Umbilical cord (tissue), 1 donor: ENCODE measurements at regions not wholly inside any gene's neighbourhood (a gene's known extent, or its start where the extent isn't known, plus 50 kb on each side); places are given as distances from the start of the nearest gene placed in this dataset.
A peak's percentile ranks its signal among the peaks of the same experiment; 100 is the strongest.

Experiments
- DNase-seq: peaks from one replicate; pipeline ENCODE4 v3.0.0-alpha.2; 2015; ENCODE audit warnings: low spot score

DNA sequence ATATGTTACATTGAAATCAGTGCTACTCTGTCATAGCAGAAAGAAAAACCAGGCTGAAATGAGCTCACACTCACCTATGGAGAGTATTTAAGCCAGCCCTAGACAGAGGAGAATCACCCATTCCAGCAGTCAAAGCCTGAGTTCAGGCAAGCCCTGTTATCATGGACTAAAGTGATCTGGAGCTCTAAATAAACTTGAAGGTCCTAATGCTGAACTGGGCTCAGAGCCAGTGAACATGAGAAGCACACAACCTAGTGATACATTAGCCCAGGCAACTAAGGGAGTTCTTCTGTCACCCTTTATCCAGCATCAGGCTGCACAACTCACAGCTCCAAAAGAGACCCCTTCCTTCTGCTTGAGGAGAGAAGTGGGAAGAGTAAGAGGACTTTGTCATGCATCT lies 425.0 kb downstream of the COL12A1 start:
- peak; percentile 43 for DNase-seq

- DNase-seq: no peak
These were observed 437.1 kb downstream of the COL12A1 start for GRCh38 chr6:74768738-74769137.

DNA sequence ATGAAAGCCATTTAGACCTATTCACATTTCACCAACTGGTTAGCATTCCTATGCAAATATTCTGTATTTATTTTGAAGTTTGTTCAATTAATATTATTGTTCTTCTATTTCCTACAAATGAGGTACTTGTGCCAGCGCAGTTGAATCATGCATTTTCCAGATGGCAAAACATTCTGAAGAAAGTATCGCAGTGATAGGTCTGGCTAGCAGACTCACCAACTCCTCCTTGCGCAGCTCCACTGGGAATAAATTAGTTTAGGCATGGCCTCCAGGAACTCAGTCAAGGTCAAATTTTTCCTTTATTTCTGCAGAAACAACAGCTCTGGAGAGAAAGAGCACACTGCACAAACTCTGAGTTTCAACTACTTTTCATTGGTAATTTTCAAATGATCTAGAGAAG lies 437.7 kb downstream of the COL12A1 start:
- no peak for DNase-seq

- DNase-seq: no peak
These were observed 440.4 kb downstream of the COL12A1 start for GRCh38 chr6:74765486-74765885.

DNA sequence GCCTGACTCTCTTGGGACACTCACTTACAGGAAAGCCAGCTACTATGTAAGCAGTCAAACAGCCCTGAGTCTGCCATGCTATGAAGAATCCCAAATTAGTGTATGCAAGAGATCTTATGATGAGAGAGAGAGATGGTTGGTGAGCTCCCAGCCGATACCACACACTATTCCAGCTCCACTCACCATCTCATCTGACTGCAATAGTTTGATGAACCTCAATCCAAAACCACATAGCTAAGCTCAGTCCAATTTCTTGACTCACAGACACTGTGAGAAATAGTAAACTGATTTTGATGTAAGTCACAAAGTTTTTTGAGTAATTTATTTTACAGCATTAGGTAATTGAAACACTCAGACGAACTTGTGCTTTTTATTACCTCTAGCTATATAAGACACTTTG lies 441.4 kb downstream of the COL12A1 start:
- DNase-seq: no peak

DNA sequence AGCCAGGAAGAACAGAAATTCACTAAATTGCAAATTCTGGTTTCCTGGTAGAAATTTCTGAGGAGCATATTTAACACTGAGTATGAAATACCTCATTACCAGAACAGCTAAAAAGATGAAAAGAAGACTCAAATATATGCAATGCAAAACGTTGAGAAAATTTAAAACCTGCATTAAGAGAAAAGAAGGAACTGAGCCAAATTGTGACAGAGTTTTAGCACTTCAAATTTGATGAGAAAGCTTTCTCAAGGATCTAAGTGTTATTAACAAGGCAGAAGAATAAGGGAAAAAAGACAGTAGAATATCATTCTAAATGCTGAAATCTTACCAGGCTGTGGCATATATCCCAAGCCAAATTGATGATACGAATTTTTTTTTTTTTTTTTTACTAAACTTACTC lies 443.0 kb downstream of the COL12A1 start:
- DNase-seq: no peak

- DNase-seq: peak; percentile 21
These were observed 448.0 kb downstream of the COL12A1 start for GRCh38 chr6:74757813-74758212.

DNA sequence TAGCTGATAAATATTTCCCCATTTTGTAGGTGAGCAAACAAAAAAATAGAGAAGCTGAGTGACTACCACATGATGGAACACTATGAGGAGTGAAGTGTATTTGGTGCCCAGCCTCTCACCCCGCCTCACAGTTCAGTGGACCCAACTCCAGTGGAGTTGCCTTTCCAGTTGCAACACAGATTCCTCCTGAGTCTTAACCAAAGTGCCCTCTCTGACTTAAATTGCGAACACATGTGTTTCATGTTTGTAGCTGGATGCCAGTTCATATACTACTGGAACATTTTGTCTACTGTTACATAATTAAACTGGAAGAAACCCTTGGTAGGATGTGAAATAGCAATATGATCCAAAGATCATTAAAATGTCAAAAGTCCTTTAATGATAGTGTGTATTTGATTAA lies 448.9 kb downstream of the COL12A1 start:
- DNase-seq: no peak

- peak; percentile 54 for DNase-seq
These were observed 450.1 kb downstream of the COL12A1 start for GRCh38 chr6:74755778-74756177.

DNA sequence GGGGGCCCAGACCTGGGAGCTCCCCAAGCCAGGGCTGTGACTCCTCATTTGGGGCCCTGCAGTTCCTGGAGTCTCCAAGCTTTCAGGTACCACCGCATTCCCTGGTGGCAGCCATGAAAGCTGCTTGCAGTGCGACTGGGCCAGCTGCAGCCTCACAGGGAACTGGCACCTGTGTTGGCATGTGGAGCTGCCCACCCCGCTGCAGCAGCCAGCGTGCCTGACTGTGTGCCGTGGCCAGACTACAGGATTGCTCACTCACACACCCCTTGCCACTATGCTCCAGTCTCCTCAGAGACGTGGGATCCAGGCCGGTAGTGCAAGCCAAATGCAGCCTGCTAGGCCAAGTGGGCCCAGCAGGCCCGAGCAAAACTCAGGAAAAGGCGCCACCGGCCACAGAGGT lies 450.7 kb downstream of the COL12A1 start:
- DNase-seq: no peak

DNA sequence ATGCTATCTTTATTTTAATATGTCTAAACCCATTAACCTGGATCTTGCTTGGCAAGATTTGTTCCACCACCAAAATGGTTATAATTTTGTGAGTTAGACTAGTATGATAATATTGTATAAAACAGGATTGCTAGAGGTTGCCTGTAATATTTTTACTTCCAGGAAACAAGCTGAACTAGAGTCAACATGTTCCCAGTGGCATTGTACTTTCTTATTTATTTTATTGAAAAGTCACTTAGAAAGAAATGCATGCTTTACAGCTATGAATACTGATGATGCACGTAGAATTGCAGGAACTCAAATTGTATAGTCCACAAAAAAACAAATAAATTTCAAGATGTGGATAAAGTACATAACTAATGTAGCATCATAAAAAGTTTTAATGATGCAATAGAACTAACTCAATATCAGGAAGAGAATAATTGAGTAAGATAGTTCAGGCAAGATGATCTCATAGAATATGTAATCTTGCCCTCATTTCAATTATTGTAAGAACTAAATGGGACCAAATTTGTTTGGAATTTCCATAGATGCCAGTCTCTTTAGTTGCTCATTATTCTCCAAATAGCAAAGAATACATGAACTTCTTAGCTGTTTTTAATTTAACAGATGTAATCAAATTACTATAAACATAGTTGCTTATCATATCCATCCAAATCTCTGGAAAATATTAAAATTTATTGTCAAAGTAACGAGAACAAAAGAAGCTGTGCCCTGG lies 451.8 kb downstream of the COL12A1 start:
- DNase-seq: no peak

DNA sequence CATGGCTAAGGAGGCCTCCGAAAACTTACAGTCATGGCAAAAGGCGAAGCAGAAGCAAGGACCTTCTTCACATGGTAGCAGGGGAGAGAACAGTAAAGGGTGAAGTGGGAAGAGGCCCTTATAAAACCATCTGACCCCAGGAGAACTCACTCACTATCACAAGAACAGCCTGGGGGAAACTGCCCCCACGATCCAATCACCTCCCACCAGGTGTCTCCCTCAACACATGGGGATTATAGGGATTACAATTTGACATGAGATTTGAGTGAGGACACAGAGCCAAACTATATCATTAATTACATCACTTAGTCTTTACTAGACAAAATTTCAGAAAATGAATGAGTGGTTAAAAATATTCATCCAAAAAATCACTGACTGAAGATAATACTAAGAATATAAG lies 453.6 kb downstream of the COL12A1 start:
- DNase-seq: no peak

DNA sequence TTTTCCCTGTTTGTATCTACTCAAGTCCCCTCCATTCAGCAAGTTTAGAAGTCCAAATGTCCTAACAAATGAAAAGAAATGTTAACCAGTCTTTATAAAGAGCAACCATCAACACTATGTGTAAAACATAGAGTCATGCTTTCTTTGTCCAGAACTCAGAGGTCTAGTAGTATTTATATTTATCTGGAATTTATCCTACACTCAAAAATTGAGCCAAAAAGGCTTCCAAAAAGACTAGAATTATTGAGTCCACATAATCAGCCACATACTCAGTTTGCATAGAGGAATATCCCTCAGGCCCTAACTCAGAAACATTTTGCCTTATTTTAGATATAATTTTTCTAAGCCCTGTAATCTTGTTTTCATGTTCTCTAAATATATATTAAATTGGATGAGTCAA lies 455.0 kb downstream of the COL12A1 start:
- DNase-seq: no peak

- DNase-seq: peak; percentile 9
These were observed 456.4 kb downstream of the COL12A1 start for GRCh38 chr6:74749211-74750147.

- DNase-seq: no peak
These were observed 460.2 kb downstream of the COL12A1 start for GRCh38 chr6:74745670-74746069.

- DNase-seq: peak; percentile 45
These were observed 462.9 kb downstream of the COL12A1 start for GRCh38 chr6:74742793-74743508.

DNA sequence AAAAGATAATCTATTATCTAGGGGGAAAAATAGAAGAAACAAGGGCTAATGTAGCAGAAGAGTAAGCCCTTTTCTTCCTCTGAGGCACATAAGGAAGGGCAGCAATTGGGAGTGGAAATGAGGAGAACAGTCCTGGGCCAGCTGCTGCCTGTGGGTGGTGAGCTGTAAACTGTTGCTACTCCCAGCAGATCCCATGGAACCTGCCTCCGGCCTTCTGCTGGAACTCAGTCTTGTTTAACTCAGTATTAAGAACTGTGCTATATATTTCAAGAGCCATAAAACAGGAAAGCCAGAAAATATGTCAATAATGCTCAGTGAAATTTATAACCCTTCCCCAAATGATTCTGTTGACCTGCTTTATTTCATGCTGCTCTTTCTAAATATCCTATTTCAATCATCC lies 464.2 kb downstream of the COL12A1 start:
- peak; percentile 9 for DNase-seq

GRCh38 chr6:74735304-74735703 lies 470.5 kb downstream of the COL12A1 start:
- DNase-seq: peak; percentile 25

- no peak for DNase-seq
These were observed 471.0 kb downstream of the COL12A1 start for GRCh38 chr6:74734901-74735300.

- no peak for DNase-seq
These were observed 471.8 kb downstream of the COL12A1 start for GRCh38 chr6:74733830-74734620.

DNA sequence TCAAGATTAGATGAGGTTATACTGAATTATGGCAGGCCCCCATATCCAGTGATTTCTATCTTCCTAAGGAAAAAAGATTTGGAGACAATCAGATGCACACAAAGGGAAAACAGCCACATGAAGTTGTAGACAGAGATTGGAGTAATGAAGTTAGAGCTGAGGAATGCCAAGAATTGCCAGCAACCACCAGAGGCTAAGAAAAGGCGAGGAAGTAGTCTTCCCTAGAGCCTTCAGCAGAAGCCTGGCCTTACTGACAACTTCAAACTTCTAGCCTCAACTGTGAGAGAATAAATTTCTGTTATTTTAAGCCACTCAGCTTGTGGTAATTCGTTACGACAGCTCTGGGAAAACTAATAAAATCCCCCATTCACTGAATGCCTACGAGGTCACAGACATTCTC lies 473.9 kb downstream of the COL12A1 start:
- no peak for DNase-seq
